ENCODE measurements at regions not wholly inside any gene's neighbourhood (a gene's known extent, or its start where the extent isn't known, plus 50 kb on each side); places are given as distances from the start of the nearest gene placed in this dataset.
"Not testable (repeated sequence)": the region's sequence is repeated elsewhere in the genome, so short reads cannot be mapped to it uniquely, and the experiment has no call there.

- FAIRE-seq = no peak
- DNase-seq (ENCODE audit: insufficient read length, low spot score) = no peak
These were observed 252.1 kb downstream of the LRIG3 start for GRCh38 chr12:58668233-58668632.

GRCh38 chr12:58668871-58669270 lies 251.4 kb downstream of the LRIG3 start:
- DNase-seq (ENCODE audit: insufficient read length, low spot score) (peak; percentile 23), FAIRE-seq (no peak)

- no peak for FAIRE-seq
- DNase-seq (ENCODE audit: insufficient read length, low spot score) = no peak
These were observed 249.7 kb downstream of the LRIG3 start for GRCh38 chr12:58670623-58671022.

GRCh38 chr12:58671196-58671595 lies 249.1 kb downstream of the LRIG3 start:
- DNase-seq (ENCODE audit: insufficient read length, low spot score) = no peak
- FAIRE-seq = no peak

GRCh38 chr12:58673021-58673420 lies 247.3 kb downstream of the LRIG3 start:
- no peak for FAIRE-seq
- no peak for DNase-seq (ENCODE audit: insufficient read length, low spot score)

GRCh38 chr12:58677833-58678232 lies 242.5 kb downstream of the LRIG3 start:
- not testable (repeated sequence) for DNase-seq (ENCODE audit: insufficient read length, low spot score); FAIRE-seq

- FAIRE-seq (no peak), DNase-seq (ENCODE audit: insufficient read length, low spot score) (no peak)
These were observed 241.6 kb downstream of the LRIG3 start for GRCh38 chr12:58678753-58679152.

- DNase-seq (ENCODE audit: insufficient read length, low spot score) (no peak), FAIRE-seq (no peak)
These were observed 238.6 kb downstream of the LRIG3 start for GRCh38 chr12:58681730-58682129.

- no peak for DNase-seq (ENCODE audit: insufficient read length, low spot score)
- FAIRE-seq = no peak
These were observed 225.0 kb downstream of the LRIG3 start for GRCh38 chr12:58695263-58695662.

- DNase-seq (ENCODE audit: insufficient read length, low spot score) (no peak), FAIRE-seq (no peak)
These were observed 218.8 kb downstream of the LRIG3 start for GRCh38 chr12:58701536-58701935.

- FAIRE-seq (no peak), DNase-seq (ENCODE audit: insufficient read length, low spot score) (no peak)
These were observed 216.4 kb downstream of the LRIG3 start for GRCh38 chr12:58703866-58704265.

GRCh38 chr12:58704770-58705169 lies 215.5 kb downstream of the LRIG3 start:
- FAIRE-seq; DNase-seq (ENCODE audit: insufficient read length, low spot score): not testable (repeated sequence)

GRCh38 chr12:58710901-58711300 lies 209.4 kb downstream of the LRIG3 start:
- no peak for FAIRE-seq

GRCh38 chr12:58711974-58712373 lies 208.3 kb downstream of the LRIG3 start:
- FAIRE-seq (no peak), DNase-seq (ENCODE audit: insufficient read length, low spot score) (no peak)

More at GRCh38 chr12:58710901-58711300, 209.4 kb downstream of the LRIG3 start:
- DNase-seq (ENCODE audit: insufficient read length, low spot score) = no peak

- FAIRE-seq (no peak), DNase-seq (ENCODE audit: insufficient read length, low spot score) (no peak)
These were observed 207.3 kb downstream of the LRIG3 start for GRCh38 chr12:58712976-58713375.

- DNase-seq (ENCODE audit: insufficient read length, low spot score) = no peak
These were observed 201.1 kb downstream of the LRIG3 start for GRCh38 chr12:58719161-58719560.

GRCh38 chr12:58720421-58720820 lies 199.9 kb downstream of the LRIG3 start:
- no peak for DNase-seq (ENCODE audit: insufficient read length, low spot score)
- FAIRE-seq = no peak

More at GRCh38 chr12:58719161-58719560, 201.1 kb downstream of the LRIG3 start:
- FAIRE-seq = no peak

GRCh38 chr12:58725400-58726105 lies 194.8 kb downstream of the LRIG3 start:
- DNase-seq (ENCODE audit: insufficient read length, low spot score) (no peak), FAIRE-seq (no peak)

GRCh38 chr12:58727521-58727920 lies 192.8 kb downstream of the LRIG3 start:
- no peak for DNase-seq (ENCODE audit: insufficient read length, low spot score)
- FAIRE-seq = no peak

- DNase-seq (ENCODE audit: insufficient read length, low spot score) (no peak), FAIRE-seq (no peak)
These were observed 191.9 kb downstream of the LRIG3 start for GRCh38 chr12:58728397-58728796.

- no peak for DNase-seq (ENCODE audit: insufficient read length, low spot score)
- FAIRE-seq = no peak
These were observed 189.2 kb downstream of the LRIG3 start for GRCh38 chr12:58731096-58731495.

- FAIRE-seq (no peak), DNase-seq (ENCODE audit: insufficient read length, low spot score) (no peak)
These were observed 187.4 kb downstream of the LRIG3 start for GRCh38 chr12:58732894-58733293.

- FAIRE-seq = no peak
These were observed 179.1 kb downstream of the LRIG3 start for GRCh38 chr12:58741226-58741625.

More at GRCh38 chr12:58741226-58741625, 179.1 kb downstream of the LRIG3 start:
- DNase-seq (ENCODE audit: insufficient read length, low spot score) = no peak

All from HTR-8/SVneo (cell line).